Retinal pigment epithelial cell (primary cell): ENCODE measurements at regions not wholly inside any gene's neighbourhood (a gene's known extent, or its start where the extent isn't known, plus 50 kb on each side); places are given as distances from the start of the nearest gene placed in this dataset.

Source experiments
- DNase-seq: peaks from one replicate; pipeline ENCODE4 v3.0.0-alpha.2; 2010; ENCODE audit warnings: low read depth
- H3K4me3 ChIP-seq: 2 replicates; pipeline ENCODE4 v1.5.1; 2011; ENCODE audit warnings: mild to moderate bottlenecking, low read length, control low read depth, moderate library complexity
- TF ChIP-seq, protein P1 (sequence below): conservative IDR thresholded peaks from 2 replicates; pipeline ENCODE4 v1.5.1; 2011; ENCODE audit warnings: low read depth, low read length, control low read depth, inconsistent platforms

DNA sequence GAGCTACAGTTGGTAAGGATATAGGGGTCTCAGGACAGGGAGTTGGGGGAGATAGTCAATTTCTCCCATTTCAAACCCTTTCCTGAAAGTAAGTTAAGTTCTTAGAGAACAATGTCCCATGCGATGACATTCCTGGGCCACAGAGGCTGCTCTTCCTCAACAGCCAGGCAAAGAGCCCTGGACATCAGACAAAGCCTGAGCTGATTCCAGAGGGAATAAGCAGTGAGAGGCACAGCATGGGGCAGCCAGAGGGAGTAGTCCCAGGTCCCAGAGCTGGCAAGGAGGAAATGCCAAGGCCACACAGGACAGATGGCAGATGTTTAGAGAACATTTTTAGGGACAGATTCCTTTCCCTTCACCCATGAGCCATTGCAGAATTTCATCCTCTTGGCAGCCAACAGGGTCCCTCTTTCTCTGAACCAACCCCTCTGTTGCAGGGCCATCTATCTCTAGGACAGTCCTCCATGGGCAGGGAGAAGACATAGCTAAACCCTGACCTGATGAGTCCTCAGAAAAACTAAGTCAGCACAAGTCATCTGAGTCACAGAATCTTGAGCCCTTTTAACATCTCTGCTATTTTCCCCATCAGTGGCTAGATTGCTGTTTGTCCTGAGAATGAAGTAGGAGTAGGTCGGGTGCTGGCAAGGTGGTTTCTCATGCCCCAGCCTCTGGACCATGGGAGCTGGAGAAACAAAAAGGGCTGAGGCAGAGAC, 60.3 kb upstream of the CALM2 start:
- no peak for DNase-seq
- TF ChIP-seq, protein P1, sequence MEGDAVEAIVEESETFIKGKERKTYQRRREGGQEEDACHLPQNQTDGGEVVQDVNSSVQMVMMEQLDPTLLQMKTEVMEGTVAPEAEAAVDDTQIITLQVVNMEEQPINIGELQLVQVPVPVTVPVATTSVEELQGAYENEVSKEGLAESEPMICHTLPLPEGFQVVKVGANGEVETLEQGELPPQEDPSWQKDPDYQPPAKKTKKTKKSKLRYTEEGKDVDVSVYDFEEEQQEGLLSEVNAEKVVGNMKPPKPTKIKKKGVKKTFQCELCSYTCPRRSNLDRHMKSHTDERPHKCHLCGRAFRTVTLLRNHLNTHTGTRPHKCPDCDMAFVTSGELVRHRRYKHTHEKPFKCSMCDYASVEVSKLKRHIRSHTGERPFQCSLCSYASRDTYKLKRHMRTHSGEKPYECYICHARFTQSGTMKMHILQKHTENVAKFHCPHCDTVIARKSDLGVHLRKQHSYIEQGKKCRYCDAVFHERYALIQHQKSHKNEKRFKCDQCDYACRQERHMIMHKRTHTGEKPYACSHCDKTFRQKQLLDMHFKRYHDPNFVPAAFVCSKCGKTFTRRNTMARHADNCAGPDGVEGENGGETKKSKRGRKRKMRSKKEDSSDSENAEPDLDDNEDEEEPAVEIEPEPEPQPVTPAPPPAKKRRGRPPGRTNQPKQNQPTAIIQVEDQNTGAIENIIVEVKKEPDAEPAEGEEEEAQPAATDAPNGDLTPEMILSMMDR: no peak
- H3K4me3 ChIP-seq: no peak overlapping the region

DNA sequence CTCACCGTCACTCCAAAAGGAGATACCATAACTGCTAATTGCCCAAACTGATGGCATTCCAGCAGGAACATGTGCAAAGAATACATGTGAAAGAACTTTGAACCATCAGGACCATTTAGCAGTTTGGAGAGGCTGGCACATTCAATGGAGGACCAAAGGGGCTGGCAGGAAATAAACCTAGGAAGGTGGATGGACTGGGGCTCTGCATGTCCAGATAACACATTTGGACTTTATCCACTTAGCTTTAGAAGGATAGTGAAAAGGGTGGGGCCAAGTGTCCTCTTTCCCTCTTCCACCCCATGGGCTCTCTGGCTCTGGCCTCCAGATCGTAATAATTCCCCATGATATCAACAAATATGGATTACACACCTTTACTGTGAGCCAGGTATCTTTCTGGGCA, 58.8 kb upstream of the CALM2 start:
- TF ChIP-seq, protein P1: no peak
- DNase-seq: no peak
- no peak overlapping the region for H3K4me3 ChIP-seq

DNA sequence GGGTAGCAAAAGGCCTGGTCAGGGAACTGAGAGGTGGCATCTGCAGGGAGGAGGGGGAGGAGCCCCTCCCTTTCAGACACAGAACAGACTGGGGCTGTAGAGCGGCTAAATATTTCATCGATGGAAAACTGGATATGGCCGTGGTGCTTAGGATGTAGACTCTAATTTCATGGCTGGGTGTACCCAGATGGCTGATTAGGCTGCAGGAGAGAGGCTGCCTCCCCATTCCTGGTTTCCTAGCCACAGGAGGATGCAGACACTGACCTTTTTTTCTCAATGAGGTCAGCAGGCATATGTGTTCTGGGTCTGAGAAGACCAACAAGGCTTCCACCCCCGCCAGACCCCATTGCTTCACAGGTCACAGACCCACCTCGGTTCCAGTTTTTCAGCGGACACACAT, 58.1 kb upstream of the CALM2 start:
- no peak for DNase-seq
- H3K4me3 ChIP-seq: no peak overlapping the region
- TF ChIP-seq, protein P1: no peak

DNA sequence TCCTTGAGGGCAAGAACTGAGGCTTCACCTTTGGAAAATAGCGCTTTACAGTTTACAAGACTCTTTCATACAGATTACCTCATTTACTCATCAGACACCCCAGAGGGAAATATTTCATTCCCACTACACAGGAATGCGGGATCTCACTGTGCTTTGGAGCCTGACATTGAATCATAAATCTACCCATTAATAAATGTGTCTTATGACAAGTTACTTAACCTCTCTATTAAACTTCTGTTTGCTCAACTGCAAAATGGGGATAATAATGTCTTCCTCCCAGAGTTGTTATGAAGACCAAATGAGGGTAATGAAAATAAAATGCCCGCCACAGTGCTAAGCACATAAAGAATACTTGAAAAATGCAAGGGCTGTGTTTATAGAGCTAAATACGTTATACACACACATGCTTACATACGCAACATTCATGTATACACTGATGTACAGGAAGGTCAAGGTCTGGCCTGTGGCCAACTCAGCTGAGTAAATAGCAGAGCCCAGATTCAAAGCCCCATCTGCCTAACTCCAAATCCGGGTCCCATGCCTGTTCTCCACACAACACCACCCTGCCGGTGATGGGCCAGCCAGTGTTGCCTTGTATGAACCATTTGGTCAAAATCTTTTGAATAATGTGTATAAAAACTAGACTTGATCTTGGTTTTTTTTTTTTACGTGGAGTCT, 56.6 kb upstream of the CALM2 start:
- no peak for DNase-seq
- TF ChIP-seq, protein P1: no peak
- H3K4me3 ChIP-seq: no peak overlapping the region

DNA sequence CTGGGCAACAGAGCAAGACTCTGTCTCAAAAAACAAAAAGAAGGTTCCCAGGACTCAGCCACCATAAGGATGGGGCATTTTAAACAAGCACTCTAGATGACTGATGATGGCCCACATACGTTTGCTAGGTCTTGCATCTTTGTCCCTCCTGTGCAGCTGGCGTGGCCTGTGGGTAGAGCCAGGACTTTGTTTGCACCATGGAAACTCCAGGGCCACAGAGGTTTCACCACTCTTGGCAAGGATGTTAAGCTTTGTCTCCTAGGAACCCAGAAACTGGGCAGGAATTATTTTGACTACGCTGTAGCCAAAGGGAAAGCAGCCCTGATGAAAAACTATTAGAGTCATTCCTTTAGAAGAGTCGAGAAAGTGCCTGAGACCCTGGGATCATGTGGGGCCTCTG, 54.1 kb upstream of the CALM2 start:
- TF ChIP-seq, protein P1: no peak
- DNase-seq: no peak
- no peak overlapping the region for H3K4me3 ChIP-seq

DNA sequence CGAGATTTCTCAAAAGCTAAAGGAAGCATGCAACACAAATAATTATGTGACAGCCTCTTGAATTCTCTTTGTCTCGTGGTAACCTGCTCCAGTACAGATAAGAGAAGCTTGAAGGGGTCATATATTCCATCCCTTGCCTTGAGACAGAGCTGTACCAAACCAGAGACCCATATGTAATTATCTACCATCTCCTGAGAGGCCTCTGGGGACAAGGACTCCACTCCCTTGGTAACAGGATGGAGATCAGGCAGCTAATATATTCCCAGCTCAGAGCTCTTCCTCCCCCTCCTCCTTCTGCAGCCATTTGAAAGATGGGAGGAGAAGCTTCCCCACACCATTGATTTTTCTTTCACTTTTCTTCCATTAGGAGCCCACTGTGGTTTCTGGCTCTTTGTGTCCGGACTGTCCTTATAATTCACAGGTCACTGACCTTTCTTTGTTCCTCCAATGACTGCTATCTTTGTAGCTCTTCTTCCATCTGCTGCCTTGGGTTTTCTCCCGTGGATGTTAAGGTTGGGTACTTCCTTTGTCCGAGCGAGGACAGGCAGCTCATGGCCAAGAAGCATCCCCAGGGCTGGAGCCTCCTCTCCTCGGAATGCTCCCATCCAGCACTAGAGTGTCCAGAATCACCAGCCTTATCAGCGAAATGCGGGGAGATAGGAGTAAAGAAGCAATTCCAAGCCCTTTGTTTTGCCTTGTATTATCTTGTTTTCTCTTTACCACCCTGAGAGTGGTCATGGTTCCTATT, 51.4 kb upstream of the CALM2 start:
- DNase-seq: no peak
- no peak overlapping the region for H3K4me3 ChIP-seq
- TF ChIP-seq, protein P1: no peak
